RWPE2 (cell line): ENCODE measurements at regions not wholly inside any gene's neighbourhood (a gene's known extent, or its start where the extent isn't known, plus 50 kb on each side); places are given as distances from the start of the nearest gene placed in this dataset.
A peak's percentile ranks its signal among the peaks of the same experiment; 100 is the strongest.

ENCODE experiments used
- ATAC-seq: fragments of 200-7000 bp; cut with Tn5 transposase; 3 replicates; pipeline ENCODE4 v1.9.1; 2021; ENCODE audit warnings: low read depth
- DNase-seq: peaks from one replicate; pipeline ENCODE4 v3.0.0-alpha.2; 2020; ENCODE audit warnings: low spot score
- H3K27ac ChIP-seq: fragments of 450-650 bp; 2 replicates; pipeline ENCODE4 v1.5.1; 2017; ENCODE audit warnings: mild to moderate bottlenecking; ENCODE audit not compliant: poor library complexity, severe bottlenecking
- H3K27me3 ChIP-seq: fragments of 250-450 bp; sonication (Bioruptor Pico); 2 replicates; pipeline ENCODE4 v1.5.1; 2021; ENCODE audit warnings: mild to moderate bottlenecking, moderate library complexity; ENCODE audit not compliant: insufficient read depth, poor library complexity, severe bottlenecking
- H3K36me3 ChIP-seq: fragments of 250-450 bp; sonication (Bioruptor Pico); 2 replicates; pipeline ENCODE4 v1.5.1; 2020; ENCODE audit warnings: low read depth, mild to moderate bottlenecking, moderate library complexity
- H3K4me1 ChIP-seq: fragments of 250-450 bp; sonication (Bioruptor Pico); 2 replicates; pipeline ENCODE4 v1.5.1; 2021; ENCODE audit warnings: mild to moderate bottlenecking, moderate library complexity; ENCODE audit not compliant: insufficient read depth, poor library complexity, severe bottlenecking
- H3K4me3 ChIP-seq: fragments of 250-450 bp; sonication (Bioruptor Pico); 2 replicates; pipeline ENCODE4 v1.5.1; 2021; ENCODE audit warnings: mild to moderate bottlenecking, moderate library complexity; ENCODE audit not compliant: severe bottlenecking
- H3K9me3 ChIP-seq: fragments of 250-450 bp; sonication (Bioruptor Pico); 2 replicates; pipeline ENCODE4 v1.5.1; 2021; ENCODE audit warnings: mild to moderate bottlenecking, moderate library complexity; ENCODE audit not compliant: severe bottlenecking
- CTCF ChIP-seq: fragments of 450-650 bp; IDR thresholded peaks from one replicate; pipeline ENCODE4 v1.5.1; 2017; ENCODE audit warnings: mild to moderate bottlenecking, moderate library complexity; ENCODE audit not compliant: poor library complexity, severe bottlenecking

GRCh38 chr5:53814819-53815218 is 254.4 kb downstream of the NDUFS4 start:
- no peak for ATAC-seq
- TF ChIP-seq CTCF: no peak
- no peaks in the 10 kb centered on the region for H3K9me3 ChIP-seq

GRCh38 chr5:53815471-53815870 is 255.0 kb downstream of the NDUFS4 start:
- ATAC-seq: no peak
- TF ChIP-seq CTCF: no peak
- H3K36me3 ChIP-seq: no peaks in the 10 kb centered on the region
- H3K27ac ChIP-seq: no peak overlapping the region
- no peaks in the 10 kb centered on the region for H3K4me1 ChIP-seq
- H3K27me3 ChIP-seq: no peaks in the 10 kb centered on the region
- no peak for DNase-seq
- no peaks in the 10 kb centered on the region for H3K9me3 ChIP-seq
- H3K4me3 ChIP-seq: no peak overlapping the region

More at GRCh38 chr5:53814819-53815218, 254.4 kb downstream of the NDUFS4 start:
- Histone ChIP-seq H3K36me3 (no peaks in the 10 kb centered on the region), H3K27me3 (no peaks in the 10 kb centered on the region), H3K4me1 (no peaks in the 10 kb centered on the region), H3K27ac (no peak overlapping the region), H3K4me3 (no peak overlapping the region)
- no peak for DNase-seq

GRCh38 chr5:53817183-53817582 is 256.7 kb downstream of the NDUFS4 start:
- H3K27ac ChIP-seq: no peak overlapping the region
- H3K4me3 ChIP-seq: no peak overlapping the region
- no peaks in the 10 kb centered on the region for H3K27me3 ChIP-seq
- H3K36me3 ChIP-seq: no peaks in the 10 kb centered on the region
- no peaks in the 10 kb centered on the region for H3K4me1 ChIP-seq
- no peaks in the 10 kb centered on the region for H3K9me3 ChIP-seq
- no peak for TF ChIP-seq CTCF
- DNase-seq: no peak
- ATAC-seq: 0 out of 3 replicates have a peak, but pooled peaks have one; percentile 31

GRCh38 chr5:53819482-53819881 is 259.0 kb downstream of the NDUFS4 start:
- no peak for TF ChIP-seq CTCF
- no peaks in the 10 kb centered on the region for H3K9me3 ChIP-seq
- no peaks in the 10 kb centered on the region for H3K27me3 ChIP-seq
- DNase-seq: no peak
- ATAC-seq: no peak
- H3K36me3 ChIP-seq: no peaks in the 10 kb centered on the region
- no peak overlapping the region for H3K4me3 ChIP-seq
- H3K27ac ChIP-seq: no peak overlapping the region
- H3K4me1 ChIP-seq: no peaks in the 10 kb centered on the region

- Histone ChIP-seq H3K4me3 (no peak overlapping the region), H3K27ac (no peak overlapping the region), H3K36me3 (no peaks in the 10 kb centered on the region), H3K9me3 (no peaks in the 10 kb centered on the region), H3K4me1 (no peaks in the 10 kb centered on the region), H3K27me3 (no peaks in the 10 kb centered on the region)
- no peak for TF ChIP-seq CTCF
- DNase-seq: no peak
- ATAC-seq: no peak
Observed at GRCh38 chr5:53820119-53820801, 259.8 kb downstream of the NDUFS4 start.
